ENCODE measurements at regions not wholly inside any gene's neighbourhood (a gene's known extent, or its start where the extent isn't known, plus 50 kb on each side); places are given as distances from the start of the nearest gene placed in this dataset.

GRCh38 chr4:155578726-155579370, 87.8 kb upstream of the GUCY1A1 start:
- TF ChIP-seq CTCF (IDR thresholded peaks at IDR 0.05) (no peak), EP300 (IDR thresholded peaks at IDR 0.05) (no peak)
